Heart right ventricle (tissue), 16 donors: ENCODE measurements at regions not wholly inside any gene's neighbourhood (a gene's known extent, or its start where the extent isn't known, plus 50 kb on each side); places are given as distances from the start of the nearest gene placed in this dataset.

Experiments
- ATAC-seq, 8 donors: fragments of 200-7000 bp; cut with Tn5 transposase; one replicate each; pipeline ENCODE4 v1.9.1; 2020; ENCODE audit warnings: mild to moderate bottlenecking in 8 of 8, moderate library complexity in 8 of 8, moderate number of reproducible peaks in 1 of 8
- DNase-seq, 2 donors: peaks; one replicate each; pipeline ENCODE4 v3.0.0-alpha.2; 2020
- H3K27ac ChIP-seq, 10 donors: fragments of 200-600 bp; sonication (generic) in 2 of 10; one replicate each; pipeline versions ENCODE4 v1.5.0 to v1.8.0; 2020 to 2022; ENCODE audit warnings: mild to moderate bottlenecking in 3 of 10
- H3K27me3 ChIP-seq, 7 donors: fragments of 200-600 bp; one replicate each; pipeline ENCODE4 v1.8.0; 2021 to 2022; ENCODE audit warnings: mild to moderate bottlenecking in 2 of 7
- H3K36me3 ChIP-seq, 9 donors: fragments of 200-600 bp; sonication (generic) in 1 of 9; one replicate each; pipeline versions ENCODE4 v1.5.0 to v1.8.0; 2020 to 2022; ENCODE audit warnings: mild to moderate bottlenecking in 2 of 9
- H3K4me1 ChIP-seq, 9 donors: fragments of 200-600 bp; sonication (generic) in 1 of 9; one replicate each; pipeline versions ENCODE4 v1.5.0 to v1.8.0; 2020 to 2022; ENCODE audit warnings: mild to moderate bottlenecking in 4 of 9
- H3K4me3 ChIP-seq, 10 donors: fragments of 200-600 bp; sonication (generic) in 2 of 10; one replicate each; pipeline versions ENCODE4 v1.5.0 to v1.8.0; 2020 to 2022; ENCODE audit warnings: mild to moderate bottlenecking in 7 of 10, moderate library complexity in 2 of 10
- H3K9me3 ChIP-seq, 11 donors: fragments of 200-600 bp in 10 of 11; sonication (generic) in 2 of 11; one replicate each; pipeline versions ENCODE4 v1.5.0 to v1.8.0; 2013 to 2022; ENCODE audit warnings: mild to moderate bottlenecking in 2 of 11, control low read depth in 1 of 11, moderate library complexity in 1 of 11
- WGBS, 2 donors: extraction: QIAGEN DNeasy Blood & Tissue Kit; methylation state at CpG; one replicate each; pipeline ENCODE4 v1.1.7; 2013; ENCODE audit warnings: inconsistent platforms in 1 of 2; 5-methylcytosine and 5-hydroxymethylcytosine counted together
- intact Hi-C, 10 donors: fragments of 100-400 bp; cut with DNase I; formaldehyde crosslinking; loops; one replicate each; pipeline versions ENCODE4 v1.11.1 to v1.14.2; 2022
- TF ChIP-seq, protein P1 (sequence below), 9 donors: fragments of 200-600 bp; sonication (generic) in 2 of 9; IDR thresholded peaks; one replicate each; pipeline versions ENCODE4 v1.5.0 to v1.8.0; 2021 to 2022; ENCODE audit warnings: antibody characterized with exemption in 9 of 9, mild to moderate bottlenecking in 5 of 9, moderate library complexity in 1 of 9
- donor health status: Arrhythmogenic right ventricular cardiomyopathy.
- donor health status: ischemic (EF 13 %, LVEDD 7.1; RV severe dilation, severe dysfunction).
- donor health status: healthy with polysubstance abuse.
- donor health status: DM: no; HTN: yes; CAD: no.
- donor health status: DM: no; HTN: no; CAD: no.
- donor health status: ischemic (EF 25% LVEDD 6.9; RV normal size, moderate dysfunction).
- donor health status: ischemic (EF 25% LVEDD 5.7; RV mildly dilated, moderate dysfunction).
- donor health status: healthy.
- donor health status: DM: yes; HTN: yes; CAD: no.
- donor health status: Ischemic cardiomyopathy.
- donor health status: ischemic (EF 35%, LVEDD 5.7; RV mildly dilated, moderate dysfunction).
- donor health status: nonischemic (EF 11% LVEDD 7.7; RV severe dilation, severe dysfunction).
- donor health status: DM: yes; HTN: yes; CAD: no.
- donor health status: PGD.
- donor health status: ischemic (EF 29% LVEDD 5.4; RV normal size, mild dysfunction).
- donor health status: nonischemic (EF 23%, LVEDD 6.1; RV moderate dilation, normal function).

DNA sequence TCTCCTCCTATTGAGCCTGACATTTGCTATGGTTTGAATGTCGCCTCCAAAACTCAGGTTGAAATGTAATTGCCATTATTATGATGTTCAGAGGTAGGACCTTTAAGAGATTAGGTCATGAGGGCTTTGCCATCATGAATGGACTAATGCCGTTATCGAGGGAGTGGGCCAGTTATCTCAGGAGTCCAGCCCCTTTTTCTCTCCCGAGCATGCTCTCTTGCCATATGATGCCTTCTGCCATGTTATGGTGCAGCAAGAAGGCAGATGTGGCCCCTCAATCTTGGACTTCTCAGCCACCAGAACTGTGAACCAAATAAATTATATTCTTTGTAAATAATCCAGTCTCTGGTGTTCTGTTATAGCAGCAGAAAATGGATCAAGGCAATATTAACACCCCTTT lies 323.5 kb downstream of the RRAGC start:
- 86% methylated on average over 4 of the region's 4 CpGs for WGBS, 2 donors
- no peak overlapping the region for H3K27ac ChIP-seq
- ATAC-seq (no peak), DNase-seq (no peak)
- H3K4me1 ChIP-seq, result no peaks in the 10 kb centered on the region
- H3K4me3 ChIP-seq, result no peak overlapping the region
- no peaks in the 10 kb centered on the region for H3K36me3 ChIP-seq
- no peaks in the 10 kb centered on the region for H3K9me3 ChIP-seq
- TF ChIP-seq, protein P1, sequence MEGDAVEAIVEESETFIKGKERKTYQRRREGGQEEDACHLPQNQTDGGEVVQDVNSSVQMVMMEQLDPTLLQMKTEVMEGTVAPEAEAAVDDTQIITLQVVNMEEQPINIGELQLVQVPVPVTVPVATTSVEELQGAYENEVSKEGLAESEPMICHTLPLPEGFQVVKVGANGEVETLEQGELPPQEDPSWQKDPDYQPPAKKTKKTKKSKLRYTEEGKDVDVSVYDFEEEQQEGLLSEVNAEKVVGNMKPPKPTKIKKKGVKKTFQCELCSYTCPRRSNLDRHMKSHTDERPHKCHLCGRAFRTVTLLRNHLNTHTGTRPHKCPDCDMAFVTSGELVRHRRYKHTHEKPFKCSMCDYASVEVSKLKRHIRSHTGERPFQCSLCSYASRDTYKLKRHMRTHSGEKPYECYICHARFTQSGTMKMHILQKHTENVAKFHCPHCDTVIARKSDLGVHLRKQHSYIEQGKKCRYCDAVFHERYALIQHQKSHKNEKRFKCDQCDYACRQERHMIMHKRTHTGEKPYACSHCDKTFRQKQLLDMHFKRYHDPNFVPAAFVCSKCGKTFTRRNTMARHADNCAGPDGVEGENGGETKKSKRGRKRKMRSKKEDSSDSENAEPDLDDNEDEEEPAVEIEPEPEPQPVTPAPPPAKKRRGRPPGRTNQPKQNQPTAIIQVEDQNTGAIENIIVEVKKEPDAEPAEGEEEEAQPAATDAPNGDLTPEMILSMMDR (IDR thresholded peaks at IDR 0.05), result no peak
- intact Hi-C loops, result no loop called here
- peaks cover 0 to 58% (median 19%) of the 10 kb centered on the region in 7 donors for H3K27me3 ChIP-seq

DNA sequence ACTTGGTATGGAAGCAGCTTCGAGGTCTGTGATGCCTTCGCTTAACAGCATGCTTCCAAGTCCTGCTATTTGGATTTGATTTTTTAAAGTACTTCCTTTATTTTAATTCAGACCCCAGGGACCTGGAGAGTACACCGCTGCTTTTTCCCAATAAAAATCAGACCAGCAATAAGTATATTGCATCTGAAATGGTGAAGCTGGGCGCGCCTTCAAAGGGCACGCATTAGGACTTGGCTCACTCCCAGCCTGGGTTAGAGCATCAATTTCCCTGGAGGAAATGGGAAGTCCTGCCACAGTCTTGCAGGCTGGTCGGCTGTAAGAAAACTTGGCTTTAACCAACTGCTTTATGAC lies 325.1 kb downstream of the RRAGC start:
- H3K27me3 ChIP-seq, result peaks cover 0 to 48% (median 13%) of the 10 kb centered on the region in 7 donors
- ATAC-seq (no peak), DNase-seq (no peak)
- H3K4me1 ChIP-seq, result no peaks in the 10 kb centered on the region
- no peak overlapping the region for H3K4me3 ChIP-seq
- H3K36me3 ChIP-seq, result no peaks in the 10 kb centered on the region
- H3K27ac ChIP-seq, result no peak overlapping the region
- TF ChIP-seq, protein P1 (IDR thresholded peaks at IDR 0.05), result no peak
- intact Hi-C loops, result no loop called here
- WGBS, 2 donors, result 55 to 58% methylated on average over 7 of the region's 7 CpGs
- no peaks in the 10 kb centered on the region for H3K9me3 ChIP-seq

DNA sequence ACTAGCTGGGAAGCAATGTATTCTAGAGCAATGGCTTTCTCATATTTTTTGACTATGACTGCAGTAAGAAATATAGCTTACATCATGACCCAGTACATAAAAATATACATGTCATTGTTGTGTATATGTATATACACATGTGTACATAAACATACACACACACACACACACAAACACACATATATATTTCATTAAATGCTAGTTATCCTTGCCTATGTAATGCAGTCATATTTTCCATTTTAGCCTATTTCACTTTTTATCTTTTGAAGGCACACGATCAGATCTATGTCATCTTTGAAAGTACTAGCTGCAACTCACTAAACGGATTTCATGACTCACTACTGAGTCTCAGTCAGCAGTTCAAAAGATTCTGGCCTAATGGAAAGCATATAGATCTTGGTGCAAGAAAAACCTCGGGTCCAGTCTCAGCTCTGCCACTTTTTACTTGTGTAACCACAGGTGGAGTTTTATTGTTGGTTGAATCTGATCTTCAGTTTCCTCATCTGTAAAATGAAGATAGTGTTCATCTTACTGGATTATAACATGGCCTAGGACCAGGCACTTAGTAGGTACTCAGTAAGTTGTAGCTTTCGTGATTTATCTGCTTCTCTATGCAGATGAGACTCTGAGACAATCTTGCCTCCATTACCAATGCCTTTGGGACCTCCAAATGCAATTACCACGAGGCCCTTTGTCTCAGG lies 325.6 kb downstream of the RRAGC start:
- no peaks in the 10 kb centered on the region for H3K9me3 ChIP-seq
- H3K4me1 ChIP-seq, result no peaks in the 10 kb centered on the region
- H3K27ac ChIP-seq, result no peak overlapping the region
- no peaks in the 10 kb centered on the region for H3K36me3 ChIP-seq
- intact Hi-C loops, result no loop called here
- peaks cover 0 to 50% (median 13%) of the 10 kb centered on the region in 7 donors for H3K27me3 ChIP-seq
- 55 to 59% methylated on average over 5 of the region's 5 CpGs for WGBS, 2 donors
- TF ChIP-seq, protein P1 (IDR thresholded peaks at IDR 0.05), result no peak
- H3K4me3 ChIP-seq, result no peak overlapping the region
- DNase-seq, result no peak
- no peak for ATAC-seq

DNA sequence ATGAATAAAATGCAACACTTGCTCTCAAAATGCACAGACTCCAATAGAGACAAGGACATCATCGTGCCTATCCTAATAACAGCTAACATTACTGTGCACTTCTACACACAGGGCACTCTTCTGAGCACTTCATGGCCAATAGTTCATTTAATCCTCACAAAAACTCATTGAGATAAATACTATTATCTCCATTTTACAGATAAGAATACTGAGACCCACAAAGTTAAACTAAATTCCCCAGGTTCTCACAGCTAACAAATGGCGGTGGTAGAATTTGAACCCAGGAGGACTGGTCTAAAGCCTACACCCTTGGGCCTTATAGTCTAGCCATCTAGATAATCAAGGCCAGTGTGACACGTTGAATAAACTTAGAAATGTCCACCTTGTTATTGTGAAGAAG lies 328.6 kb downstream of the RRAGC start:
- no peak overlapping the region for H3K27ac ChIP-seq
- no peaks in the 10 kb centered on the region for H3K9me3 ChIP-seq
- H3K4me1 ChIP-seq, result no peaks in the 10 kb centered on the region
- ATAC-seq (no peak), DNase-seq (no peak)
- no peak overlapping the region for H3K4me3 ChIP-seq
- 88 to 89% methylated on average over 3 of the region's 3 CpGs for WGBS, 2 donors
- intact Hi-C loops, result no loop called here
- TF ChIP-seq, protein P1 (IDR thresholded peaks at IDR 0.05), result no peak
- no peaks in the 10 kb centered on the region for H3K36me3 ChIP-seq
- H3K27me3 ChIP-seq, result peaks cover 0 to 37% (median 21%) of the 10 kb centered on the region in 7 donors
